Heart left ventricle (tissue), 16 donors: ENCODE measurements at regions not wholly inside any gene's neighbourhood (a gene's known extent, or its start where the extent isn't known, plus 50 kb on each side); places are given as distances from the start of the nearest gene placed in this dataset.

ENCODE experiments used
- ATAC-seq, 4 donors: fragments of 200-7000 bp; cut with Tn5 transposase; one replicate each; pipeline ENCODE4 v1.9.1; 2020 to 2022; ENCODE audit warnings: moderate library complexity in 4 of 4, mild to moderate bottlenecking in 3 of 4, moderate number of reproducible peaks in 1 of 4
- DNase-seq, 5 donors: peaks; one replicate each; pipeline ENCODE4 v3.0.0-alpha.2; 2020
- H3K27ac ChIP-seq, 12 donors: fragments of 200-600 bp; sonication (generic) in 4 of 12; one replicate each; pipeline versions ENCODE4 v1.5.0 to v1.8.0; 2016 to 2022; ENCODE audit warnings: mild to moderate bottlenecking in 2 of 12
- H3K27me3 ChIP-seq, 9 donors: fragments of 200-600 bp; sonication (generic) in 2 of 9; one replicate each; pipeline versions ENCODE4 v1.5.1 to v1.8.0; 2016 to 2022; ENCODE audit warnings: mild to moderate bottlenecking in 3 of 9
- H3K36me3 ChIP-seq, 9 donors: fragments of 200-600 bp; sonication (generic) in 2 of 9; one replicate each; pipeline versions ENCODE4 v1.5.0 to v1.8.0; 2018 to 2022; ENCODE audit warnings: mild to moderate bottlenecking in 2 of 9
- H3K4me1 ChIP-seq, 12 donors: fragments of 200-600 bp; sonication (generic) in 4 of 12; one replicate each; pipeline versions ENCODE4 v1.5.0 to v1.8.0; 2016 to 2022; ENCODE audit warnings: mild to moderate bottlenecking in 3 of 12
- H3K4me3 ChIP-seq, 12 donors: fragments of 200-600 bp; sonication (generic) in 4 of 12; one replicate each; pipeline versions ENCODE4 v1.5.0 to v1.8.0; 2017 to 2022; ENCODE audit warnings: mild to moderate bottlenecking in 9 of 12, moderate library complexity in 4 of 12
- H3K9me3 ChIP-seq, 12 donors: fragments of 200-600 bp; sonication (generic) in 4 of 12; one replicate each; pipeline versions ENCODE4 v1.5.0 to v1.8.0; 2016 to 2022; ENCODE audit warnings: mild to moderate bottlenecking in 1 of 12
- CTCF ChIP-seq, 12 donors: fragments of 200-600 bp; sonication (generic) in 4 of 12; IDR thresholded peaks; one replicate each; pipeline versions ENCODE4 v1.5.0 to v1.8.0; 2018 to 2022; ENCODE audit warnings: antibody characterized with exemption in 12 of 12, mild to moderate bottlenecking in 5 of 12
- POLR2A ChIP-seq, 2 donors: fragments of 450-650 bp; IDR thresholded peaks; one replicate each; pipeline ENCODE4 v1.6.1; 2017; ENCODE audit warnings: antibody characterized with exemption in 2 of 2, mild to moderate bottlenecking in 2 of 2, moderate library complexity in 2 of 2
- WGBS, 4 donors: extraction: QIAGEN DNeasy Blood & Tissue Kit in 2 of 4; methylation state at CpG; one replicate each; pipeline versions ENCODE4 v1.1.5 to v1.1.7; 2013 to 2018; 5-methylcytosine and 5-hydroxymethylcytosine counted together
- intact Hi-C, 10 donors: fragments of 100-400 bp; cut with DNase I; formaldehyde crosslinking; loops; one replicate each; pipeline versions ENCODE4 v1.11.1 to v1.14.2; 2022
- donor health status: ischemic (EF 13 %, LVEDD 7.1; RV severe dilation, severe dysfunction).
- donor health status: healthy with polysubstance abuse.
- donor health status: DM: no; HTN: yes; CAD: no.
- donor health status: DM: no; HTN: no; CAD: no.
- donor health status: ischemic (EF 25% LVEDD 6.9; RV normal size, moderate dysfunction).
- donor health status: ischemic (EF 25% LVEDD 5.7; RV mildly dilated, moderate dysfunction).
- donor health status: healthy.
- donor health status: DM: yes; HTN: yes; CAD: no.
- donor health status: ischemic (EF 35%, LVEDD 5.7; RV mildly dilated, moderate dysfunction).
- donor health status: nonischemic (EF 11% LVEDD 7.7; RV severe dilation, severe dysfunction).
- donor health status: DM: yes; HTN: yes; CAD: no.
- donor health status: PGD.
- donor health status: ischemic (EF 29% LVEDD 5.4; RV normal size, mild dysfunction).
- donor health status: nonischemic (EF 23%, LVEDD 6.1; RV moderate dilation, normal function).

- Histone ChIP-seq H3K27ac (no peak overlapping the region), H3K4me1 (no peaks in the 10 kb centered on the region), H3K9me3 (no peaks in the 10 kb centered on the region), H3K36me3 (no peaks in the 10 kb centered on the region), H3K4me3 (no peak overlapping the region), H3K27me3 (no peaks in the 10 kb centered on the region)
- no peak for ATAC-seq
- DNase-seq, result no peak
- 69 to 80% (median 73%) methylated on average over 3 of the region's 3 CpGs for WGBS, 4 donors
- no peak for TF ChIP-seq POLR2A (IDR thresholded peaks at IDR 0.05)
- TF ChIP-seq CTCF (IDR thresholded peaks at IDR 0.05), result no peak
- intact Hi-C loops, result no loop called here
Observed at GRCh38 chr6:19009769-19010168, 622.6 kb downstream of the RNF144B start.

GRCh38 chr6:19013026-19013705 lies 626.0 kb downstream of the RNF144B start:
- DNase-seq (no peak), ATAC-seq (no peak)
- Histone ChIP-seq H3K27me3 (no peaks in the 10 kb centered on the region), H3K36me3 (no peaks in the 10 kb centered on the region), H3K9me3 (no peaks in the 10 kb centered on the region), H3K4me1 (no peaks in the 10 kb centered on the region), H3K27ac (no peak overlapping the region), H3K4me3 (no peak overlapping the region)
- WGBS, 4 donors, result 72 to 83% (median 78%) methylated on average over 4 of the region's 4 CpGs
- intact Hi-C loops, result no loop called here
- no peak for TF ChIP-seq POLR2A (IDR thresholded peaks at IDR 0.05)
- no peak for TF ChIP-seq CTCF (IDR thresholded peaks at IDR 0.05)

GRCh38 chr6:19024737-19025136 lies 637.6 kb downstream of the RNF144B start:
- ATAC-seq, result peak; percentile 61 to 88 (median 71)
- 16 to 27% (median 17%) methylated on average over 4 of the region's 4 CpGs for WGBS, 4 donors

GRCh38 chr6:19028201-19028600 lies 641.1 kb downstream of the RNF144B start:
- intact Hi-C loops, result loop anchor here (5.0 to 10.0 kb wide), 6 partner anchors 177 to 1027 kb away; no protein-coding TSS in a partner anchor
- DNase-seq, result no peak
- Histone ChIP-seq H3K27me3 (no peaks in the 10 kb centered on the region), H3K4me3 (no peak overlapping the region), H3K27ac (no peak overlapping the region), H3K36me3 (no peaks in the 10 kb centered on the region), H3K4me1 (peaks cover 0 to 18% (median 7%) of the 10 kb centered on the region in 12 donors), H3K9me3 (no peaks in the 10 kb centered on the region)
- ATAC-seq, result no peak
- 63 to 85% (median 76%) methylated on average over 3 of the region's 3 CpGs for WGBS, 4 donors
- TF ChIP-seq POLR2A (IDR thresholded peaks at IDR 0.05) (no peak), CTCF (IDR thresholded peaks at IDR 0.05) (no peak)

More at GRCh38 chr6:19024737-19025136, 637.6 kb downstream of the RNF144B start:
- DNase-seq, result no peak
- no peaks in the 10 kb centered on the region for H3K36me3 ChIP-seq
- no peak overlapping the region for H3K4me3 ChIP-seq
- no peaks in the 10 kb centered on the region for H3K9me3 ChIP-seq
- intact Hi-C loops, result loop anchor here (2.0 to 10.0 kb wide), 7 partner anchors 180 to 1030 kb away; no protein-coding TSS in a partner anchor
- H3K4me1 ChIP-seq, result peaks cover 0 to 3% (median 0%) of the 10 kb centered on the region in 12 donors
- H3K27me3 ChIP-seq, result no peaks in the 10 kb centered on the region
- H3K27ac ChIP-seq, result no peak overlapping the region
- TF ChIP-seq POLR2A (IDR thresholded peaks at IDR 0.05), result no peak
- TF ChIP-seq CTCF (IDR thresholded peaks at IDR 0.05), result peak; percentile 13 to 68 (median 52)
